ENCODE measurements at regions not wholly inside any gene's neighbourhood (a gene's known extent, or its start where the extent isn't known, plus 50 kb on each side); places are given as distances from the start of the nearest gene placed in this dataset.

GRCh38 chr2:120624738-120625446 is 110.8 kb upstream of the GLI2 start:
- no peak for ATAC-seq (replicated peaks in 6 of 8)
- 65 to 84% (median 79%) methylated on average over 1 to 6 of the region's 15 CpGs; no CpG with 5 or more reads in 3 of the 10 experiments for WGBS, 10 experiments
- Histone ChIP-seq H3K4me1 (replicated peaks in 1 of 2) (peaks cover 4 to 7% of the 10 kb centered on the region in 2 donors), H3K4me3 (no peak overlapping the region), H3K27ac (no peak overlapping the region)
- in situ Hi-C loops (cut with MboI; ENCODE audit: low pct_unique_long_range_greater_than_20kb in 2 of 9, low sequenced_read_pairs in 9 of 9, unreplicated experiment in 9 of 9) = no loop called here

GRCh38 chr2:120625865-120626560 is 109.7 kb upstream of the GLI2 start:
- 52 to 100% (median 83%) methylated on average over 1 to 6 of the region's 9 CpGs; no CpG with 5 or more reads in 2 of the 10 experiments for WGBS, 10 experiments
- Histone ChIP-seq H3K4me3 (no peak overlapping the region), H3K4me1 (replicated peaks in 1 of 2) (peaks cover 0 to 4% of the 10 kb centered on the region in 2 donors), H3K27ac (no peak overlapping the region)
- in situ Hi-C loops (cut with MboI; ENCODE audit: low pct_unique_long_range_greater_than_20kb in 2 of 9, low sequenced_read_pairs in 9 of 9, unreplicated experiment in 9 of 9) = no loop called here
- ATAC-seq (replicated peaks in 6 of 8) = peak in 1 of 8 experiments; percentile 41

GRCh38 chr2:120626566-120626965 is 109.1 kb upstream of the GLI2 start:
- H3K4me1 ChIP-seq (replicated peaks in 1 of 2) = peaks cover 0 to 6% of the 10 kb centered on the region in 2 donors
- WGBS, 10 experiments = 17 to 100% (median 70%) methylated on average over 1 to 4 of the region's 6 CpGs; no CpG with 5 or more reads in 1 of the 10 experiments
- no peak overlapping the region for H3K27ac ChIP-seq
- in situ Hi-C loops (cut with MboI; ENCODE audit: low pct_unique_long_range_greater_than_20kb in 2 of 9, low sequenced_read_pairs in 9 of 9, unreplicated experiment in 9 of 9) = no loop called here
- H3K4me3 ChIP-seq = no peak overlapping the region
- no peak for ATAC-seq (replicated peaks in 6 of 8)

DNA sequence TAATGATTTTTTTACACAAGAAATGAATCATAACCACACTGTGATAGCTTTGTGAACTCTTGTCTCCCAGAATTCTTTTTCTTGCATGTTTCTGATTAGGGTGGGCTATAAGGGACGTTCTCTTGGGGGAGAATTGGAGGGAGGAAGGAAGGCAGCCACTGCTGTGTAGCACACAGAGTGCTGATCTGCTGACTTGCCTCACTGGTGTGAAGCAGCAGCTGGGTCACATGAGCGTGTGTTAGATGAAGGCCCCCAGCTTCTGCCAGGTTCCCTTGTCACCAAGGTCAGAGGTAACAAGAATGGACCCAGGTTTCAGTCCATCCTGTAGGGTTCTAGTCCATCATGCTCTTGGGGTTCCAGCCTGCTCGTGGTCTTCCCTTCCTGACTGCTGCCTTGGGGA is 107.4 kb upstream of the GLI2 start:
- WGBS, 10 experiments = 0 to 100% (median 61%) methylated on average over 1 to 3 of the region's 3 CpGs; no CpG with 5 or more reads in 2 of the 10 experiments
- no peak overlapping the region for H3K27ac ChIP-seq
- H3K4me1 ChIP-seq (replicated peaks in 1 of 2) = peaks cover 4 to 20% of the 10 kb centered on the region in 2 donors
- ATAC-seq (replicated peaks in 6 of 8) = no peak
- in situ Hi-C loops (cut with MboI; ENCODE audit: low pct_unique_long_range_greater_than_20kb in 2 of 9, low sequenced_read_pairs in 9 of 9, unreplicated experiment in 9 of 9) = no loop called here
- H3K4me3 ChIP-seq = no peak overlapping the region

GRCh38 chr2:120629241-120629895 is 106.3 kb upstream of the GLI2 start:
- no peak overlapping the region for H3K4me3 ChIP-seq
- no peak overlapping the region for H3K27ac ChIP-seq
- 0 to 100% (median 80%) methylated on average over 1 to 4 of the region's 8 CpGs; no CpG with 5 or more reads in 4 of the 10 experiments for WGBS, 10 experiments
- H3K4me1 ChIP-seq (replicated peaks in 1 of 2) = peaks cover 7 to 24% of the 10 kb centered on the region in 2 donors
- in situ Hi-C loops (cut with MboI; ENCODE audit: low pct_unique_long_range_greater_than_20kb in 2 of 9, low sequenced_read_pairs in 9 of 9, unreplicated experiment in 9 of 9) = no loop called here
- ATAC-seq (replicated peaks in 6 of 8) = no peak

- no peak overlapping the region for H3K27ac ChIP-seq
- in situ Hi-C loops (cut with MboI; ENCODE audit: low pct_unique_long_range_greater_than_20kb in 2 of 9, low sequenced_read_pairs in 9 of 9, unreplicated experiment in 9 of 9) = no loop called here
- no peak for ATAC-seq (replicated peaks in 6 of 8)
- WGBS, 10 experiments = 69 to 100% (median 79%) methylated on average over 1 to 6 of the region's 10 CpGs; no CpG with 5 or more reads in 5 of the 10 experiments
- no peak overlapping the region for H3K4me3 ChIP-seq
- H3K4me1 ChIP-seq (replicated peaks in 1 of 2) = peaks cover 7 to 20% of the 10 kb centered on the region in 2 donors
These were observed 105.5 kb upstream of the GLI2 start for GRCh38 chr2:120630031-120630701.

DNA sequence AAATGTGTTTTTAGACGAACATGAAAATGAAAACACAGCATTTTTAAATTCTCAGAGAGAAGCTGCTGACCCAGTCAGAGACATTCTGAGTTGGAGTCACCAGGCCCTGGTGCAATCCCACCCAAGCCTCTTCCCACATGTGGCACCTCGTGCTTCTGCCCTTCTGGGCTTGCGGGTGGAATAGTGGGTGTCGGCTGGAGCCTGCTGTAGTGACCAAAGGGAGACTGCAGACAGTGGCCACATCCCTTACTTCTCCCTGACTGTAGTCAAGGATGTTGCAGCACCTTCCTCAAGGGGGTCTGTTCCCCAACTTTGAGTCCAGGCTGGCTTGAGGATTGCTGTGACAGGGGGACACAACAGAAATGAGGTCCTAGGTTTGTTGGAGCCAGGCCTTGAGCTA is 104.4 kb upstream of the GLI2 start:
- Histone ChIP-seq H3K4me3 (no peak overlapping the region), H3K4me1 (replicated peaks in 1 of 2) (peaks cover 7 to 20% of the 10 kb centered on the region in 2 donors), H3K27ac (no peak overlapping the region)
- 0 to 86% (median 53%) methylated on average over 1 to 4 of the region's 4 CpGs; no CpG with 5 or more reads in 1 of the 10 experiments for WGBS, 10 experiments
- in situ Hi-C loops (cut with MboI; ENCODE audit: low pct_unique_long_range_greater_than_20kb in 2 of 9, low sequenced_read_pairs in 9 of 9, unreplicated experiment in 9 of 9) = no loop called here
- ATAC-seq (replicated peaks in 6 of 8) = peak in 2 of 8 experiments; percentile 38 to 53

DNA sequence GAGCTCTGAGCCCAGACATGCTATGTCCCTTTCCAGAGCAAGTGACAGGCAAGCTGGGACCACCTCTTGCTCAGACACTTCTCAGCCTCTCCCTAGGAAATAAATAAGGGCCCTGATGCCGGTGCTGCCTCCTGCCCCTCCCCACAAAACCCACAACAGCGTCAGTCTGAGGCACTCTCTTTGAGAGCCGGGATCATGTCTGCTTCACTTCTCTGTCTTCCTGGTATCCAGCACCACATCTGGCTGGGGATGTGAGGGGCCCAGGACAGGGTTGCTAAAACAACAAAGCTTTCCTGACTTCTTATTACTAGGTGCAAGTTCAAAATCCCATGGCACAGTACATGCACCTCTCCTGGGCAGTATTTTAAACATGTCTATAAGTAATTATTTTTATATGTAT is 103.9 kb upstream of the GLI2 start:
- peak in 2 of 8 experiments; percentile 28 to 31 for ATAC-seq (replicated peaks in 6 of 8)
- Histone ChIP-seq H3K4me1 (replicated peaks in 1 of 2) (peaks cover 7 to 20% of the 10 kb centered on the region in 2 donors), H3K27ac (no peak overlapping the region), H3K4me3 (no peak overlapping the region)
- in situ Hi-C loops (cut with MboI; ENCODE audit: low pct_unique_long_range_greater_than_20kb in 2 of 9, low sequenced_read_pairs in 9 of 9, unreplicated experiment in 9 of 9) = no loop called here
- WGBS, 10 experiments = 10 to 100% (median 55%) methylated on average over 1 to 2 of the region's 3 CpGs; no CpG with 5 or more reads in 4 of the 10 experiments

GRCh38 chr2:120632796-120633646 is 102.6 kb upstream of the GLI2 start:
- peak in 5 of 8 experiments; percentile 91 to 96 (median 95) for ATAC-seq (replicated peaks in 6 of 8)
- peaks cover 7 to 20% of the 10 kb centered on the region in 2 donors for H3K4me1 ChIP-seq (replicated peaks in 1 of 2)
- H3K4me3 ChIP-seq = no peak overlapping the region
- no peak overlapping the region for H3K27ac ChIP-seq
- 33 to 88% (median 65%) methylated on average over 1 to 6 of the region's 17 CpGs; no CpG with 5 or more reads in 5 of the 10 experiments for WGBS, 10 experiments
- in situ Hi-C loops (cut with MboI; ENCODE audit: low pct_unique_long_range_greater_than_20kb in 2 of 9, low sequenced_read_pairs in 9 of 9, unreplicated experiment in 9 of 9) = no loop called here

DNA sequence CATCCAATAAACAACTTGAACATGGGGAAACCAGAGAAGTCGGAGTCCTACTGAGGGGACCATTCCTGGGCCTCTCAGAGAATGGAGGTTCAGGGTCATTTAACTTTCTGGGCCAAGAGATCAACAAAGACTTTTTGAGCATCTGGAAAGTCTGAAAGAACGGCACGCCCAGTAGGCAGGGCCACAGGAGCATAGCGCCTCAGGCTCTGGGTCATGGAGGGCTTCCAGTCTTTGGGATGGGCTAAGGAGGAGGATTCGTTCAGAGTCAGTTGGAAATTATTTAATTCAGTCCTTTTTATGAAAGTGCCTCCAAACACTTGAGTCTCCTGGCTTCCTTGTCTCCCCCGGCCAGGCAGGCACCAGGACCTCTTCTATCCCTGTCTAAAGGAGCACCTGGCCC is 101.1 kb upstream of the GLI2 start:
- peak in 2 of 8 experiments; percentile 59 to 61 for ATAC-seq (replicated peaks in 6 of 8)
- in situ Hi-C loops (cut with MboI; ENCODE audit: low pct_unique_long_range_greater_than_20kb in 2 of 9, low sequenced_read_pairs in 9 of 9, unreplicated experiment in 9 of 9) = no loop called here
- Histone ChIP-seq H3K4me1 (replicated peaks in 1 of 2) (peaks cover 7 to 20% of the 10 kb centered on the region in 2 donors), H3K4me3 (no peak overlapping the region), H3K27ac (no peak overlapping the region)
- 0 to 100% (median 87%) methylated on average over 1 to 5 of the region's 6 CpGs; no CpG with 5 or more reads in 1 of the 10 experiments for WGBS, 10 experiments

DNA sequence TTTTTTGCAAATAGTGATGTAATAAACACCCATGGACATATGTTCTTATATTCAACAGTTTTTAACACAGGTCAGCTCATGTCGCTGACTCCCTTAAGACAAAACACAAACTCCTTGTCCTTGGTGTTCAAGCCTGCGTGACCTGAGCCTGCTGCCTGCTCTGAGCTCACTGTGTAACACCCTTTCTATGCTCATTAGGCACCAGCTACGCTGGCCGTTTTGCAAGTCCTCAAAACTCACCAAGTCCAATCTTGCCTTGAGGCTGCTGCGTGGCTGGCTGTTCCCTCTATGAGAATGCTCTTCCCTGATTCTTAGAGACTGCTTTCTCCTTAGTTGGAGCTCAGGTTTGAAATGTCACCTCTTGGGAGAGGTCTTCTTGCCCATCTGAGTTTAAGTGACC is 100.5 kb upstream of the GLI2 start:
- ATAC-seq (replicated peaks in 6 of 8) = no peak
- Histone ChIP-seq H3K4me1 (replicated peaks in 1 of 2) (peaks cover 7 to 20% of the 10 kb centered on the region in 2 donors), H3K27ac (no peak overlapping the region), H3K4me3 (no peak overlapping the region)
- WGBS, 10 experiments = 48 to 100% (median 92%) methylated on average over 1 to 5 of the region's 5 CpGs; no CpG with 5 or more reads in 3 of the 10 experiments
- in situ Hi-C loops (cut with MboI; ENCODE audit: low pct_unique_long_range_greater_than_20kb in 2 of 9, low sequenced_read_pairs in 9 of 9, unreplicated experiment in 9 of 9) = no loop called here

GRCh38 chr2:120637847-120638246 is 97.8 kb upstream of the GLI2 start:
- in situ Hi-C loops (cut with MboI; ENCODE audit: low pct_unique_long_range_greater_than_20kb in 2 of 9, low sequenced_read_pairs in 9 of 9, unreplicated experiment in 9 of 9) = no loop called here
- ATAC-seq (replicated peaks in 6 of 8) = no peak
- WGBS, 10 experiments = 24 to 93% (median 60%) methylated on average over 1 to 3 of the region's 5 CpGs; no CpG with 5 or more reads in 5 of the 10 experiments

More at GRCh38 chr2:120637847-120638246, 97.8 kb upstream of the GLI2 start:
- Histone ChIP-seq H3K4me1 (replicated peaks in 1 of 2) (peaks cover 7 to 8% of the 10 kb centered on the region in 2 donors), H3K4me3 (no peak overlapping the region), H3K27ac (no peak overlapping the region)

All from motor neuron (in vitro differentiated cells).